Fibroblast of lung (primary cell): ENCODE measurements at regions not wholly inside any gene's neighbourhood (a gene's known extent, or its start where the extent isn't known, plus 50 kb on each side); places are given as distances from the start of the nearest gene placed in this dataset.

Experiments
- CTCF ChIP-seq, 2 donors: IDR thresholded peaks in 1 of 2; conservative IDR thresholded peaks in 1 of 2; 1 replicate in 1 of 2; 2 replicates in 1 of 2; pipeline ENCODE4 v1.5.1; 2011 to 2012; ENCODE audit warnings: low read length in 2 of 2, control low read depth in 1 of 2, inconsistent platforms in 1 of 2, low read depth in 1 of 2, mild to moderate bottlenecking in 1 of 2
- EZH2 ChIP-seq: IDR thresholded peaks from 2 replicates; pipeline ENCODE4 v1.5.1; 2012; ENCODE audit warnings: low read length, control low read depth, mild to moderate bottlenecking; ENCODE audit errors: missing control alignments

DNA sequence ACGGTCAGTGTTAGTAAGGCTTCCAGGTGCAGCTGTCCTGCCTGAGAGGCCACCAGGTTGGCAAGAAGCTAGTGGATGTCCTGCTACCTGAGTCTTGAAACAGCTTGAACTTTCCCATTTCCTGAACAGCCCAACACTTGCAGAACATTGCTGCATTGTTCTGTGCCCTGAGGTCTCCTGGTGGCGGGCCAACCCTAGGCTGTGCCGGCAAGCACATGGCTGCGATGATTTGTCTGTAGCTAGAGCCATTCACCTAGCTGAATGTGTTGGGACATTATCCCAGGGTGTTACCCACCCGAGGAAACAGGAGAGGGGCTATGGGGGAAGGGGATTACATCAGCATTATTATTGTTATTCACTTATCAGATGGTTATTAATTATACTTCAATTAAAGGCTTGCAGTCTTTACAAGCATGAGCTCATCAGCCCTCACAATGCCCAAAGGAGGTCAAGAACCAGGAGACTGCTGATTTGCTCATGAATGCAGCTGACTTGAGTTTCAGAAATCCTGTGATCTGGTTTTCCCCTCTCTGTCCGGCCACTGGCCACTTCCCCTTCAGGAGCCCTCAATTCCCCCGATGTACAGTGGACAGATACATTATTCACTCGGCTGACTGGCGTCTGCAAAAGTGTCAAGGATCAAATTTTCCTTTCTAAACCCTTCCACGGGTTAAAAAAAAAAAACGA, 187.6 kb upstream of the TSC22D1 start:
- TF ChIP-seq CTCF (conservative IDR thresholded peaks at IDR 0.05 in 1 of 2, IDR thresholded peaks at IDR 0.05 in 1 of 2; ENCODE audit: low read depth in 1 of 2, low read length in 2 of 2) (no peak), EZH2 (no peak)
